NCI-H146 treated with DMSO at 0.1 percent for 48 hours (cell line): ENCODE measurements at regions not wholly inside any gene's neighbourhood (a gene's known extent, or its start where the extent isn't known, plus 50 kb on each side); places are given as distances from the start of the nearest gene placed in this dataset.
"Not testable (repeated sequence)": the region's sequence is repeated elsewhere in the genome, so short reads cannot be mapped to it uniquely, and the experiment has no call there.

Experiments
- DNase-seq: peaks from one replicate; lab custom pipeline; 2025; ENCODE audit not compliant: unreplicated experiment; lab: John Stamatoyannopoulos, UW

GRCh38 chr15:95700692-95701091, 629.8 kb upstream of the NR2F2 start:
- not testable (repeated sequence) for DNase-seq

DNA sequence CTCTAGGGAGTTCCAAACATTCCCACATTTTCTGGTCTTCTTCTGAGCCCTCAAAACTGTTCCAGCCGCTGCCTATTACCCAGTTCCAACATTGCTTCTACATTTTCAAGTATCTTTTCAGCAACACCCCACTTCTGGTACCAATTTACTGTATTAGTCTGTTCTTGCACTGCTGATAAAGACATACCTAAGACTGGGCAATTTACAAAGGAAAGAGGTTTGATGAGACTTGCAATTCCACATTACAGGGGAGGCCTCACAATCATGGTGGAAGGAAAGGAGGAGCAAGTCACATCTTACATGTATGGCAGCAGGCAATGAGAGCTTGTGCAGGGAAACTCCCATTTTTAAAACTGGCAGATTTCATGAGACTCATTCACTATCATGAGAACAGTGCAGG, 629.1 kb upstream of the NR2F2 start:
- no peak for DNase-seq

DNA sequence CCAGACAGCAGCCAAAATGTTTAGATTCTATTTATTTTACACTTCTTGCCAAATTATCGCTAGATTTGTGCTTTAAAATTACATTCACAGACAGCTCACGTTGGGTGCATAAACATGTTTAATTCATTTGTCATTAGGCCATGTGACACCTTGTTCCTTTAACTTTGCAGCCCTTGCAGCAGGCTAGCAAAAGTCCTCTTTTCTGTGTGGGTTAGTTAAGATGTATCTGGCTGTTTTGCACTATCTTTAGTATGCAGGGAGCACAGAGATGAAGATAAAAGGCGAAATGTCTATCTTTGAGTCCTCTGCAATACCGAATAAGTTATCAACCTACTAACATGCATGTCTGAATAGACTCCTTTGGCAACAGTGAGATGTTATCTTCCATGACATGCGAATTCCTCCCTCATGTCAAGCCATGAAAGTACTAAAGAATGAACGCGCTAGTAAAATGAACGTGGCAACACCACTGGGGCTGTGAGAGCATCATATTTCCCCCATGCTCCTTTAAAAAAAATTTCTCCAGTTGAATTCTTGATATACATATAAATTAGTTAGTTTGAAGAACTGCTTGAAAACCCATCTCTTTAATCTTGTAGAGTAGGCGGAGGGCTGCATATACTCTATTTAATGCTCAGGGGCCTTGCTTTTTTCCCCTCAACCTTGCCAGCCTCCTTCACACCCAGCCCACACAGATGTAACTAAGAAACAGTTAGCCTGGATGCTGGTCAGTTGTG, 620.4 kb upstream of the NR2F2 start:
- DNase-seq, result no peak

DNA sequence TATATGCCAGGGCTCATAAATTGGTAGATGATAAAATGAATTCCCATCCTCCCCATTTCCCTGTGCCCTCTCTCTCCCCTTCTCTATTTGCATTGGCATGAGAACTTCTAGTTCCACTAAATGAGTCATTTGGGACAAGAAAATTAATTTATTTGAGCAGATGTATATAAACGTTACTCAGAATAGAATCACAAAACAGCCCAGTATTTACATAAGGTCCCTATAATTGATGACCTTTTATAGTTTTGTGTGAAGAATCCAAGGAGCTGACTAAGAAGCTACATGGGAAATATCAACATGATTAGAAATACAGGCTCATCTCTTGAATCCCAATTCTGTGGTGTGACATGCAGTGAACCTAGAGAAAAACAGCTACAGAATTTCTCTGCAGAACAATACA, 617.7 kb upstream of the NR2F2 start:
- no peak for DNase-seq

DNA sequence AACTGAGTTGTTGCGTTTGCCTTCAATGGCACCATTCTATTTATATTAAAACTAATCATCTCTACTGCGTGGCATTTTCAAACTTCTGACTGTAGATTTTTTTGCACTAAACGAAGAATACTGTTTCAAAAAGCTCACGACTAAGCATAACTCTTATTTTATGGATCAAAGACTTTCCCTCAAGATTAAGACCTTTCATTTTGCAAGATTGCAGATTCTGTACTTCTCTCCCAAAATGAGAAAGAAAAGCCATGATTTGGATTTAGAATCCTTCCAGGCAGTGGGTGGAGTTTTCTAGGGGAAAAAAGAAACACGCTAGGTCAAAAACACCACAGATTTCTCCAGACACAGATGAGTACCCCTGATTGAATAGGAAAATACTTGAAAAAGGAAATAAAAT, 617.2 kb upstream of the NR2F2 start:
- no peak for DNase-seq

- no peak for DNase-seq
These were observed 615.2 kb upstream of the NR2F2 start for GRCh38 chr15:95715116-95715903.

- no peak for DNase-seq
These were observed 614.4 kb upstream of the NR2F2 start for GRCh38 chr15:95715906-95716656.

DNA sequence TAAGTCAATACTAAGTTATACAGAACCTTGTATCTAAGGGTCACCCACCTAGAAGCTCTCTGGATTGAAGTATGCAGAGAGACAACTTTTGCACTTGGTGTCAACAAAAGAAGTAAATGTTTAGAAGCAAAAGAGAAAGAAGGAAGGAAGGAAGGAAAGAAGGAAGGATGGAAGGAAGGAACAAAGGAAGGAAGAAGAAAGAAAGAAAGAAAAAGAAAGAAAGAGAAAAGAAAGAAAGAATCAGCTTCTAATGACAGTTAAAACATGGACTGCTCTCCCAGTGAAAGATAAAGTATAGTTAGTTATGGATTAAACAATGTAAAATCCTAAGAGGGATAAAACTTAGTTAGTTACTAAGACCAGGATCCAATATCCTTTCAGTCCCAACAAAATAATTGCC, 613.8 kb upstream of the NR2F2 start:
- no peak for DNase-seq

- DNase-seq, result no peak
These were observed 612.1 kb upstream of the NR2F2 start for GRCh38 chr15:95718441-95718840.

GRCh38 chr15:95724908-95725633, 605.4 kb upstream of the NR2F2 start:
- no peak for DNase-seq

DNA sequence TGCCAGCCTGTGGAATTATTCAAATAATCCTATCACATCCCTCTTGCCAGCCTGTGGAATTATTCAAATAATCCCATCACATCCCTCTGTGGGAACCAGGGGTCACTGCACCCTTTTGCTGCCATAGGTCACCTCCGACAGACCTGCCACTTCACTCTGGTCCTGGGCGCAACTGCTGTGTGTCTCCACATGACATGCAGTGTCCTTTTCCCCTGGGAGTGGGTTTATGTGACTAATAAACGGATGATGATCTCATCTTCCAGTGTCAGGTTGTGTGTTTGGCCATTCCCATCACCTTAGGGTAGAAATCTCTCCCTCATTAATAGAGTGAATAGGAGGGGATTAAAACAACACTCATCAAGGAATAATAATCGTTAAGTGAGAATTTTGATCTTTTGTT, 603.6 kb upstream of the NR2F2 start:
- DNase-seq, result no peak

DNA sequence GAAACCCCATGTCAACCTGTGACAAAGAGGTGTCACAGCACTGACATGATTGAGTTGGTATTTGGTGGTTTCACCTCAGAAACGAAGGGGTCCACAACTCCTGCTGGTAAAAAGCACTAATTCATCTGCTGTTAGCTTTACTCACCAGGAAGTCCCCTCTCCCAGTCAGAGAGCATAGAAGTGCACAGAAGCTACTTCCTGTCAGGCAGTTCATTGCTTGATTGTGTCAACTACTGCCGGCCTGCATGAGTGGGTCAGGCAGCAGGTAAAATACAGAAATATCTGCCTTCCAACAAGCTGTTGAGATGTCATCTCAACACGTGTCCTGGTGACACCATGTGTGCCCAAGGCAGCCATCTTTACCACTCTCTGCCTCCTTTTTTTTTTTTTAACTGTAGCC, 596.6 kb upstream of the NR2F2 start:
- DNase-seq, result no peak

DNA sequence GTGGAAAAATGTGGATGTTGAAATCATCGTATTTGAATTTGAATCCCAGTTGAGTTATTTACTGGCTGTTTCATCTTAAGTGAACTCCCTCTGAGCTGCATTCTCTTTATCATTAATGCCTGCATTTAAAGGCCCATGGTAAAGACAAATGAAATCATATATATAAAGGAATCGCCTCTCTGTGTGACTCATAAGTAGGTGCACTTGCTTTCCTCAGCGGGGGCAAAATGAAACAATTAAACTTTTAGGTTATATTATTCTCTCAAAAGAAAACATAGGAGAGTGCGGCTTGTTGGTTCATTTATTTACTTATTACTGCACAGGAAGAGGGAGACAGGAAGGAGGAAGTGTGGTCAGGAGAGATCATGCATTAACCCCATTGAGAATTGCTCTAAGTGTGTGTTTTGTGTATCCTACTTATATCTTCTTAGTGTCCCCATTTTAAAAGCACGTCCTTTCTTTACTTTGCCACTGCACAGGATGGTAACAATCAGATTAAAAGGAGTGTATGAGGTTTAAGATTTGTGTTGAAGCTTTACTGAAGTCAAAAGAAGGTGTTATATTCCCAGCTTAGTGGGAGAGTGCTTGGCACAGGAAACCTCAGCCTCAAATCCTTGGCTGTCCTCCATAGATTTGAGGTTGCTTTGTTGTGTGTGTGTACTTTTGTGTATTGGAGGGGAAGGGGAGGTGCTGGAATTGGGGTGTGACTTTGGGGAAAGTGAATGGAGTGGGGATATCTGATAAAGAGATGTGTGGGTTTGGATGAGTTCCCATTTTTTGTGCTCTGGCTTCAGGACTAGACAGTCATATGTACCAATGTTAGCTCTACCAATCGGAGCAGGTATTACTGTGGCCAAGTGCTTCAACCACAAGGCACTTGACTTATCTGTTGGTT, 595.8 kb upstream of the NR2F2 start:
- DNase-seq, result no peak

GRCh38 chr15:95737060-95737459, 593.4 kb upstream of the NR2F2 start:
- no peak for DNase-seq

- no peak for DNase-seq
These were observed 591.4 kb upstream of the NR2F2 start for GRCh38 chr15:95739131-95739530.

GRCh38 chr15:95741830-95742229, 588.7 kb upstream of the NR2F2 start:
- no peak for DNase-seq

DNA sequence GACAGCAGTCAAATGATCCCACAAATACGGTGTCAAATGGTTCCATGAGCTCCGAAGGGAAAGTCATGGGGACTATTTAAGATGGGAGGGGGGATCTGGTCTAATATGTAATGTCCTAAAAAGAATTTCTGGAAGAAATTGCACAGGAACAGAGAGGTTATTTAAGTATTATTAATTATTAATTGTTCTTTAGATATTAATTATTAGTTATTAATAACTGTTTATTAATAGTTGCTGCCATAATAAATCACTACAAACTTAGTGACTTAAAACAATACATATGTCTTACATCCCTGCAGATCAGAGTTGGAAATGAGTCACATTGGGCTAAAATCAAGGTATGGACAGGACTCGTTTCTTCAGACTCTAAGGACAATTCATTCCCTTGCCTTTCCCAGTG, 588.2 kb upstream of the NR2F2 start:
- no peak for DNase-seq

DNA sequence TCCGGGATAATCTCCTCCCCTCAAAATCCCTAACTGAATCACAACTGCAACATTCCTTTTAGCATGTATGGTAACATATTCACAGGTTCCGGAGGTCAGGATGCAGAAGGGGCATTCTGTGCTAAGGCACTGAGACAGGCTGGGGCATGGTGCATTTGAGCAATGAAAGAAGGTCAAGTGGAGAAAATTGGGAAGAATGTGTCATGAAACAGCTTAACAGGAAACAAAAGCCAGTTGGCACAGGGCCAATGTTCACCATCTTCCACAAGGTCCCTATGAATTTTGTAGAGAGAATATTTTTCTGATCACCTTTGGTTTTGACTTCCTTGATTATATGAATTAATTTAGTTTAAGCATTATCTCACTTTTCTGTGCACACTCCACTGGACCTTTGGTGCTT, 587.7 kb upstream of the NR2F2 start:
- DNase-seq, result no peak

DNA sequence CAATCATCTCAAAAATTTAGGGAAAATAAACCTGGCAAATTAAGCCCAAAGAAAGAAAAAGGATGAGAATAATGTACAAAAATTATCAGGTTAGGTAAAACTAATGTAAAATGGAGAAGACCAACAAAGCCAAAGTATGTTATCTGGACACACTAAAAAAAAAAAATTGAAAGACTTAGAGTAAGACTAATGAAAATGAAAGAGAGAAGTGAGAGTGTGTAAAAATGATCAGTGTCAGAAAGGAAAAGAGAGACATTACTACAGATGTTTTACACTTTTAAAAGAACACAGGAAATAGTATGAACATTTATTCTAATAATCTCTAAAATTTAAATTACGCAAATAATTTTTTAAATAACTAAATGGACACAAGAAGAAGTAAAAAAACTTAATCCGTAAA, 573.3 kb upstream of the NR2F2 start:
- DNase-seq, result no peak

GRCh38 chr15:95758451-95758850, 572.0 kb upstream of the NR2F2 start:
- no peak for DNase-seq
